ENCODE measurements at regions not wholly inside any gene's neighbourhood (a gene's known extent, or its start where the extent isn't known, plus 50 kb on each side); places are given as distances from the start of the nearest gene placed in this dataset.

DNA sequence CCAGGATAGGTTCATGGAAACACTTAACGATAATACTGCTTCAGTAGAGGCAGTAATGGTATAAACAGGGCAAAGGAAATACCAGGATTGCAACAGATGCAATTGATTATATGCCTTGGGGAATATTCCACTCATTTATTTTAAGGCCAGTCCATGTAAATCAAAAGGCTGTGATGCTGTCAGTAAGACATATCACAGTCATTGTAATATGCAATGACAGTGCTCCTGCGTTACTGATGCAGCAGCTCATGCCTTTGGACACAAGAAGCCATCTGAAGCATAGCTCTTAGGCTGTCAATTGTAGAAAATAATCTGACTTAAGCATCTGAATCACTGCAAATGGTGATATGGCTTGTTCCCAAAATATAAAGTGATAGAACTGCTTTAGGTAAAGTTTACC, 674.8 kb downstream of the TMTC2 start:
- 87% methylated on average over 2 of the region's 2 CpGs for WGBS, 2 donors
- H3K4me1 ChIP-seq: no peaks in the 10 kb centered on the region
- TF ChIP-seq POLR2A (IDR thresholded peaks at IDR 0.05): no peak
- TF ChIP-seq EP300 (IDR thresholded peaks at IDR 0.05): no peak
- no peak overlapping the region for H3K4me3 ChIP-seq
- no peak for DNase-seq
- H3K9me3 ChIP-seq: no peaks in the 10 kb centered on the region
- H3K36me3 ChIP-seq: no peaks in the 10 kb centered on the region
- no peaks in the 10 kb centered on the region for H3K27me3 ChIP-seq
- intact Hi-C loops (cut with DNase I): no loop called here
- no peak overlapping the region for H3K27ac ChIP-seq

DNA sequence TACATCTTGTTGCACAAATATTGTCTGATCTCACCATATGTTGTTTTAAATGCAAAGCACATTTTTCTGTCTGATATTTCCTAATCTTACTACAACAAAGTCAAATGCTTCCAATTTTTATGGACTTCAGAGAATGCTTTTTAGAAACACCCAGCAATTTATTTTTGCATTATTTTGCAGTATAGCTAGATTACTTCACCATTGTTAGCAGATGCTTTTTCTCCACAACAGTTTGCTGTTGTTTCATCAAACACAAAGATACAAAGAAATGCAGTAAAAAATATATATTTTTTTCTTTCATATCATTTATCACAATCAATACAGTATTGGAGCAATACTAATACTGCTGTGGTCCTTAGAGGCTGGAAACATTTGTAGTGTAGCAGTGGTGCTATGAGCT, 674.4 kb downstream of the TMTC2 start:
- intact Hi-C loops (cut with DNase I): no loop called here
- H3K4me1 ChIP-seq: no peaks in the 10 kb centered on the region

DNA sequence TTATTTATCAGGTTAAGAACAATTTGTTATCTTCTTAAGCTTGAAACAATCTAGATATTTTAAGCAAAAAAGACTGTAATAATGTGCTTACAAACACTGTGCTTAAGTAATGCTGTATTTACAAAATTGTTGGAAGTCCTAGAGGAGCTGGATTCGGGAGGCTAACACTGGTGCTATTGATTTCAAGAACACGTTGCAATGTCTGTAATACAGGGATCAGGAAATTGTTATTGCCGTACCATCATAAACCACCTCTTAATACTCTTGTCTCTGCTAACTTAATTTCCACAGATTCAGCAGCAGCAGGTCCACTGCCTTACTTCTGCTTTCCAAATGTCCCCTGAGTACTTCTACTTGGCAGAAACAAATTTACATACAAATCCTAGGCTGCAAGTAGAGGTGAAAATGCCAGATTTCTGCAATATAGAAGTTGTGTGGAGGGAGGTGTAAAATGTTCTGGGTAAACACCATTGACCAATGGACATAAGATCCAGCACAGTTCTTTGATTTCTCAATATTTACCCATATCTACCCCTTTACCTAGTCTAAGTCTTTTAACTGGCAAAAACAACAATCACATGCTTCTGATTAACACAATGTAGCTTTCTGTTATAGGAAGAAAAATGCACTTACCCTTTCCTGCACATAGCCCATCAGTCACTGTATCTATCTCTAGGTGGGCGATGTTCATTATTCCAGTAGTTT, 663.4 kb downstream of the TMTC2 start:
- no peaks in the 10 kb centered on the region for H3K36me3 ChIP-seq
- no peak for TF ChIP-seq POLR2A (IDR thresholded peaks at IDR 0.05)
- no peak for TF ChIP-seq POLR2AphosphoS5 (IDR thresholded peaks at IDR 0.05)
- no peak for TF ChIP-seq EP300 (IDR thresholded peaks at IDR 0.05)
- TF ChIP-seq, protein P1, sequence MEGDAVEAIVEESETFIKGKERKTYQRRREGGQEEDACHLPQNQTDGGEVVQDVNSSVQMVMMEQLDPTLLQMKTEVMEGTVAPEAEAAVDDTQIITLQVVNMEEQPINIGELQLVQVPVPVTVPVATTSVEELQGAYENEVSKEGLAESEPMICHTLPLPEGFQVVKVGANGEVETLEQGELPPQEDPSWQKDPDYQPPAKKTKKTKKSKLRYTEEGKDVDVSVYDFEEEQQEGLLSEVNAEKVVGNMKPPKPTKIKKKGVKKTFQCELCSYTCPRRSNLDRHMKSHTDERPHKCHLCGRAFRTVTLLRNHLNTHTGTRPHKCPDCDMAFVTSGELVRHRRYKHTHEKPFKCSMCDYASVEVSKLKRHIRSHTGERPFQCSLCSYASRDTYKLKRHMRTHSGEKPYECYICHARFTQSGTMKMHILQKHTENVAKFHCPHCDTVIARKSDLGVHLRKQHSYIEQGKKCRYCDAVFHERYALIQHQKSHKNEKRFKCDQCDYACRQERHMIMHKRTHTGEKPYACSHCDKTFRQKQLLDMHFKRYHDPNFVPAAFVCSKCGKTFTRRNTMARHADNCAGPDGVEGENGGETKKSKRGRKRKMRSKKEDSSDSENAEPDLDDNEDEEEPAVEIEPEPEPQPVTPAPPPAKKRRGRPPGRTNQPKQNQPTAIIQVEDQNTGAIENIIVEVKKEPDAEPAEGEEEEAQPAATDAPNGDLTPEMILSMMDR (IDR thresholded peaks at IDR 0.05): no peak

More for the DNA sequence above, 674.4 kb downstream of the TMTC2 start:
- Histone ChIP-seq H3K27me3 (no peaks in the 10 kb centered on the region), H3K9me3 (no peaks in the 10 kb centered on the region), H3K36me3 (no peaks in the 10 kb centered on the region), H3K4me3 (no peak overlapping the region), H3K27ac (no peak overlapping the region)
- TF ChIP-seq POLR2A (IDR thresholded peaks at IDR 0.05) (no peak), EP300 (IDR thresholded peaks at IDR 0.05) (no peak), POLR2AphosphoS5 (IDR thresholded peaks at IDR 0.05) (no peak)
- TF ChIP-seq, protein P1 (IDR thresholded peaks at IDR 0.05): no peak
- no peak for DNase-seq

DNA sequence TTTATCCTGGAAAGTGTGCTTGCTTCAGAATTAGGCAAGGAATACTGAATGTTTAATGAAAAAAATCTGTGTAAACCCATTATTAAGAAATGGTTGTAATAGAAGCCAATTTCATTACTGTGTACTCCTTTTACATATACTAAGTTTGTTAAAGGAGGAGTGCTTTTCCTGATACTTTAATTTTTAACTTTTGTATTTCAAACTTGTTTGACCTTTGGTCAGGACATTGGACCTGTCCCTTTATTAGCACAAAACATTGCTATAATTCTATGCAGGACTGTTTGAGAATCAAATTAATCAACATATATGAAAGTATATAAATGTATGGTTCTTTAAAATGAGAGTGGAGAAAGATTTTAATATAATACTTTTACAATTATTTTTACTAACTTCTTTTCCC, 659.6 kb downstream of the TMTC2 start:
- intact Hi-C loops (cut with DNase I): no loop called here
- Histone ChIP-seq H3K27me3 (no peaks in the 10 kb centered on the region), H3K4me3 (no peak overlapping the region), H3K36me3 (no peaks in the 10 kb centered on the region), H3K9me3 (no peaks in the 10 kb centered on the region), H3K4me1 (no peaks in the 10 kb centered on the region), H3K27ac (no peak overlapping the region)
- TF ChIP-seq EP300 (IDR thresholded peaks at IDR 0.05) (no peak), POLR2AphosphoS5 (IDR thresholded peaks at IDR 0.05) (no peak), POLR2A (IDR thresholded peaks at IDR 0.05) (no peak)
- TF ChIP-seq, protein P1 (IDR thresholded peaks at IDR 0.05): no peak
- DNase-seq: no peak

More for the DNA sequence above, 663.4 kb downstream of the TMTC2 start:
- Histone ChIP-seq H3K4me3 (no peak overlapping the region), H3K9me3 (no peaks in the 10 kb centered on the region), H3K27me3 (no peaks in the 10 kb centered on the region), H3K4me1 (no peaks in the 10 kb centered on the region), H3K27ac (no peak overlapping the region)
- intact Hi-C loops (cut with DNase I): no loop called here
- no peak for DNase-seq
- WGBS, 2 donors: 63 to 72% methylated on average over 4 of the region's 4 CpGs

DNA sequence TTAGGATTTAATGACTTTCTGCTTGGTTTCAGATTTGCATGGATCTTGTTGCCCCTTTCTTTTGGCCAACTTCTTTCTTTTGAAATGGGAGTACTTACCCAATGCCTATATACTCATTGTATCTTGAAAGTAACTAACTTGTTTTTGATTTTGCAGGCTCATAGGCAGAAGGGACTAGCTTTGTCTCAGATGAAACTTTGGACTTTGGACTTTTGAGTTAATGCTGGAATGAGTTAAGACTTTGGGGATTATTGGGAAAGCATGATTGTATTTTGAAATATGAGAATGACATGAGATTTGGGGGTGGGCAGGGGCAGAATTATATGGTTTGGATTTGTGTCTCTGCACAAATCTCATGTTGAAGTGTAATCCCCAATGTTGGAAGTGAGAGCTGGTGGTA, 657.1 kb downstream of the TMTC2 start:
- no peak for TF ChIP-seq POLR2AphosphoS5 (IDR thresholded peaks at IDR 0.05)
- TF ChIP-seq, protein P1 (IDR thresholded peaks at IDR 0.05): no peak
- TF ChIP-seq POLR2A (IDR thresholded peaks at IDR 0.05): no peak
- TF ChIP-seq EP300 (IDR thresholded peaks at IDR 0.05): no peak
- no peaks in the 10 kb centered on the region for H3K27me3 ChIP-seq
- H3K4me1 ChIP-seq: no peaks in the 10 kb centered on the region
- DNase-seq: no peak
- no peak overlapping the region for H3K27ac ChIP-seq
- no peaks in the 10 kb centered on the region for H3K9me3 ChIP-seq
- no peak overlapping the region for H3K4me3 ChIP-seq
- H3K36me3 ChIP-seq: no peaks in the 10 kb centered on the region
- intact Hi-C loops (cut with DNase I): no loop called here

Measured in sigmoid colon (tissue), 6 donors.